Neuronal stem cell (in vitro differentiated cells): ENCODE measurements at regions not wholly inside any gene's neighbourhood (a gene's known extent, or its start where the extent isn't known, plus 50 kb on each side); places are given as distances from the start of the nearest gene placed in this dataset.
A peak's percentile ranks its signal among the peaks of the same experiment; 100 is the strongest.

Source experiments
- DNase-seq: peaks from one replicate; pipeline ENCODE4 v3.0.0-alpha.2; 2013; ENCODE audit warnings: low spot score
- H2AFZ ChIP-seq: one replicate; pipeline ENCODE4 v1.6.1; 2013; ENCODE audit warnings: mild to moderate bottlenecking, low read length, inconsistent platforms
- H2AK5ac ChIP-seq: 2 replicates; pipeline ENCODE4 v1.6.1; 2013; ENCODE audit warnings: low read depth, mild to moderate bottlenecking, inconsistent platforms, low read length, moderate library complexity, mixed read lengths
- H2BK120ac ChIP-seq: 2 replicates; pipeline ENCODE4 v1.6.1; 2013; ENCODE audit warnings: low read depth, mild to moderate bottlenecking, inconsistent platforms, low read length, moderate library complexity, mixed read lengths
- H2BK12ac ChIP-seq: one replicate; pipeline ENCODE4 v1.6.1; 2013; ENCODE audit warnings: low read length, inconsistent platforms
- H2BK15ac ChIP-seq: 2 replicates; pipeline ENCODE4 v1.6.1; 2013; ENCODE audit warnings: mild to moderate bottlenecking, low read length, inconsistent platforms, mixed read lengths
- H2BK5ac ChIP-seq: one replicate; pipeline ENCODE4 v1.6.1; 2013; ENCODE audit warnings: inconsistent platforms, mild to moderate bottlenecking, low read length, moderate library complexity
- H3K14ac ChIP-seq: one replicate; pipeline ENCODE4 v1.6.1; 2013; ENCODE audit warnings: low read length, inconsistent platforms
- H3K18ac ChIP-seq: 2 replicates; pipeline ENCODE4 v1.6.1; 2013; ENCODE audit warnings: low read length, inconsistent platforms
- H3K23ac ChIP-seq: 2 replicates; pipeline ENCODE4 v1.6.1; 2013; ENCODE audit warnings: low read depth, mild to moderate bottlenecking, mixed read lengths, low read length, inconsistent platforms; ENCODE audit not compliant: poor library complexity
- H3K27ac ChIP-seq: replicated peaks from 3 replicates; pipeline ENCODE4 v1.5.1; 2013; ENCODE audit warnings: low read length, inconsistent platforms
- H3K27me3 ChIP-seq, 3 experiments: 2 replicates each; pipeline ENCODE4 v1.6.1; 2013; ENCODE audit warnings: low read length in 3 of 3, mild to moderate bottlenecking in 2 of 3, inconsistent platforms in 1 of 3, low read depth in 1 of 3, mixed read lengths in 1 of 3, moderate library complexity in 1 of 3; ENCODE audit not compliant: control insufficient read depth in 3 of 3, insufficient read depth in 3 of 3
- H3K36me3 ChIP-seq, 2 donors: replicated peaks in 1 of 2; 2 replicates each; pipeline ENCODE4 v1.6.1; 2013; ENCODE audit warnings: low read length in 2 of 2; ENCODE audit not compliant: control insufficient read depth in 2 of 2, insufficient read depth in 2 of 2
- H3K4ac ChIP-seq: 2 replicates; pipeline ENCODE4 v1.6.1; 2013; ENCODE audit warnings: inconsistent platforms, mild to moderate bottlenecking, low read length, moderate library complexity
- H3K4me1 ChIP-seq, 2 donors: 1 replicate in 1 of 2; 2 replicates in 1 of 2; pipeline ENCODE4 v1.6.1; 2013; ENCODE audit warnings: low read length in 2 of 2, low read depth in 1 of 2; ENCODE audit not compliant: control insufficient read depth in 2 of 2, insufficient read depth in 1 of 2
- H3K4me2 ChIP-seq: one replicate; pipeline ENCODE4 v1.6.1; 2013; ENCODE audit warnings: mild to moderate bottlenecking, low read length, inconsistent platforms; ENCODE audit not compliant: insufficient read depth, poor library complexity, severe bottlenecking
- H3K4me3 ChIP-seq, 2 donors: 2 replicates each; pipeline ENCODE4 v1.5.1; 2013; ENCODE audit warnings: low read length in 2 of 2, mild to moderate bottlenecking in 2 of 2, inconsistent platforms in 1 of 2, moderate library complexity in 1 of 2
- H3K79me1 ChIP-seq: one replicate; pipeline ENCODE4 v1.6.1; 2013; ENCODE audit warnings: low read depth, mild to moderate bottlenecking, inconsistent platforms, low read length, moderate library complexity
- H3K9ac ChIP-seq: one replicate; pipeline ENCODE4 v1.6.1; 2013; ENCODE audit warnings: mild to moderate bottlenecking, low read depth, low read length, inconsistent platforms; ENCODE audit not compliant: poor library complexity
- H3K9me3 ChIP-seq, 2 donors: replicated peaks in 1 of 2; 2 replicates each; pipeline versions ENCODE3 to v1.6.1; 2013; ENCODE audit warnings: low read length in 2 of 2, mild to moderate bottlenecking in 2 of 2, inconsistent platforms in 1 of 2, low read depth in 1 of 2, mixed read lengths in 1 of 2, moderate library complexity in 1 of 2; ENCODE audit not compliant: control insufficient read depth in 2 of 2, insufficient read depth in 1 of 2
- H4K8ac ChIP-seq: one replicate; pipeline ENCODE4 v1.6.1; 2013; ENCODE audit warnings: low read depth, mild to moderate bottlenecking, inconsistent platforms, low read length, moderate library complexity
- H4K91ac ChIP-seq: one replicate; pipeline ENCODE4 v1.6.1; 2013; ENCODE audit warnings: low read length, low read depth, mild to moderate bottlenecking, inconsistent platforms; ENCODE audit not compliant: poor library complexity
- WGBS, 2 donors: extraction: QIAGEN DNeasy Blood & Tissue Kit; methylation state at CpG; one replicate each; pipeline ENCODE4 v1.1.7; 2013; ENCODE audit warnings: missing lambda C conversion rate in 2 of 2, mixed read lengths in 1 of 2; ENCODE audit not compliant: insufficient read length in 2 of 2, insufficient replicate concordance in 1 of 2; ENCODE audit errors: extremely low coverage in 2 of 2; 5-methylcytosine and 5-hydroxymethylcytosine counted together

DNA sequence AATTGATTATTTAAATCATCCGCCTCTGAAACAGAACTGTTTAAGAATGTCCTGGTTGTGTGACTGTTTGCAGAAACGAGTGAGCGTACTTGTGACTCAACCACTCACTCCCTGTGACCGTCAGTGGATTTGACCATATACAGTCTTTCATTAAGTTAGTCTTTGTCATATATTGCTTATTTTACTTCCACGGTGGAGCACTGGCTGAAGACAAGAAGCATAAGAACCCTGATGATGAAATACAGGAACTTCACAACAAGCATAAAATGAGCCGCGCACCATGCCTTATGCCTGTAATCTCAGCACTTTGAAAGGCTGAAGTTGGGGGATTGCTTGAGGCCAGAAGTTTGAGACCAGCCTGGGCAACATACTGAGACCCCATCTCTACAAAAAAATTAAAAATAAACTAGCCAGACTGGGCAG is 194.0 kb downstream of the TOMM20 start:
- no peaks in the 10 kb centered on the region for H3K79me1 ChIP-seq
- no peak overlapping the region for H2BK15ac ChIP-seq
- no peak overlapping the region for H2BK12ac ChIP-seq
- no peak overlapping the region for H3K9ac ChIP-seq
- H3K4ac ChIP-seq, result no peak overlapping the region
- no peaks in the 10 kb centered on the region for H3K9me3 ChIP-seq
- no peak for DNase-seq
- no peak overlapping the region for H3K4me2 ChIP-seq
- H3K27ac ChIP-seq, result no peak overlapping the region
- no CpG with 5 or more reads among the region's 7 CpGs for WGBS, 2 donors
- H3K18ac ChIP-seq, result no peak overlapping the region
- no peak overlapping the region for H2AK5ac ChIP-seq
- H2BK120ac ChIP-seq, result no peak overlapping the region
- H2BK5ac ChIP-seq, result no peak overlapping the region
- H3K14ac ChIP-seq, result no peak overlapping the region
- no peak overlapping the region for H4K8ac ChIP-seq
- H2AFZ ChIP-seq, result no peak overlapping the region
- H3K27me3 ChIP-seq, result no peaks in the 10 kb centered on the region
- peaks cover 8 to 13% of the 10 kb centered on the region in 2 donors for H3K4me1 ChIP-seq
- no peak overlapping the region for H3K4me3 ChIP-seq
- no peak overlapping the region for H3K23ac ChIP-seq
- H4K91ac ChIP-seq, result no peak overlapping the region
- H3K36me3 ChIP-seq, result no peaks in the 10 kb centered on the region

GRCh38 chr1:234933475-234933874 is 195.2 kb downstream of the TOMM20 start:
- Histone ChIP-seq H4K91ac (no peak overlapping the region), H3K18ac (peak overlapping the region; percentile 44), H3K36me3 (no peaks in the 10 kb centered on the region), H3K27ac (no peak overlapping the region), H2BK120ac (no peak overlapping the region), H3K4me1 (peaks cover 8 to 19% of the 10 kb centered on the region in 2 donors), H3K4ac (no peak overlapping the region), H4K8ac (no peak overlapping the region), H3K9ac (no peak overlapping the region), H3K27me3 (no peaks in the 10 kb centered on the region), H2BK5ac (no peak overlapping the region), H3K9me3 (no peaks in the 10 kb centered on the region), H2AK5ac (no peak overlapping the region), H3K23ac (no peak overlapping the region), H2AFZ (no peak overlapping the region), H2BK12ac (peak overlapping the region; percentile 17), H3K4me2 (no peak overlapping the region), H3K4me3 (no peak overlapping the region), H2BK15ac (no peak overlapping the region), H3K14ac (no peak overlapping the region), H3K79me1 (no peaks in the 10 kb centered on the region)
- no CpG with 5 or more reads among the region's 2 CpGs for WGBS, 2 donors
- DNase-seq, result no peak

DNA sequence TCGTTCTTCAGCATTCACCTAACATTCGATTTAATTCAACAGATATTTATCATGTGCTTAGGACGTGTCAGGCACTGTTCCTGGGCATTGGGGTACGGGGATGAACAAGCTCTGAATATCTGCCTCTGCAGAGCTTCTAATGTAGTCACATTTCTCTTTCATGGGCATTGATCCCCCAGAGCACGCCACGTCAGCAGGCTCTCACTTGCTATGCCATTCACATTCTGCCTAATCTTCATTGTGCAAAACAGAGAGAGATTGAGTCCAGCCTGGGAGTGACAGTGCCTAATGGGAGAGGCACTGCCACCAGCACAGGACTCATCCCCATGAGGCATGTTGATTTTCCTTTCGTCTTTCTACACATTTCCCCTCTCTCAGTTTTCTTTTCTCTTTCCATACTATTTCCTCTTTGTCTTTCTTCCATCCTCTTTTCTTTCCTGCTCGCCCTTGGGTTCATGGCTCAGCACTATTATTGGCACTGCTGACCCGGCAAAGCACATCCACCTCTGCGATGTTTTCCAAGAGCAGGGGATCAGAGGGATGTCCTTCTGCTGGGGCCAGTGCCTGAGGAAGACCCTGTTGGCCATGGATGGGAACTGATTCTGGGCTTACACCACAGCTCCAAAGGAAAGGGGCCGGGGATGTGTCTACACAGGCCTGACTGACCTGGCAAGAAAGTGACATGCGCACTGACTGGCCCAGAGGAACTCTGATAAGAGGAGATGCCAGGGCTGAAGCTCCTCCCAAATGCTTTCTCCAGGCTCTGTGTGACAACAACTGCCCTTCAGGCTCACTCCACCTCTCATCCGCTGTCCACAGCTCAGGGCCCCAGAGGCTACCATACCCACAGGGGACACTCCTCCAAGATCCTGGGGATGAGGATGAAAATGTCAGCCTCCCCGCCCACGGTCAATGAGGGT is 195.9 kb downstream of the TOMM20 start:
- H2AK5ac ChIP-seq, result peak overlapping the region; percentile 71
- peak overlapping the region; percentile 19 for H4K91ac ChIP-seq
- H3K27ac ChIP-seq, result no peak overlapping the region
- no peak overlapping the region for H3K4me3 ChIP-seq
- no peak overlapping the region for H3K14ac ChIP-seq
- H3K27me3 ChIP-seq, result no peaks in the 10 kb centered on the region
- peak overlapping the region; percentile 59 for H2BK5ac ChIP-seq
- H2AFZ ChIP-seq, result peak overlapping the region; percentile 5
- peaks cover 9 to 23% of the 10 kb centered on the region in 2 donors for H3K4me1 ChIP-seq
- no peak for DNase-seq
- H3K4ac ChIP-seq, result no peak overlapping the region
- H3K18ac ChIP-seq, result peak overlapping the region; percentile 54
- no peak overlapping the region for H4K8ac ChIP-seq
- H3K4me2 ChIP-seq, result no peak overlapping the region
- H3K9me3 ChIP-seq, result no peaks in the 10 kb centered on the region
- no CpG with 5 or more reads among the region's 15 CpGs for WGBS, 2 donors
- H3K23ac ChIP-seq, result no peak overlapping the region
- H2BK12ac ChIP-seq, result no peak overlapping the region
- H3K36me3 ChIP-seq, result no peaks in the 10 kb centered on the region
- H2BK15ac ChIP-seq, result peak overlapping the region; percentile 42
- no peaks in the 10 kb centered on the region for H3K79me1 ChIP-seq
- no peak overlapping the region for H3K9ac ChIP-seq
- no peak overlapping the region for H2BK120ac ChIP-seq

- Histone ChIP-seq H3K79me1 (no peaks in the 10 kb centered on the region), H3K4me1 (peaks cover 12 to 30% of the 10 kb centered on the region in 2 donors), H3K9ac (no peak overlapping the region), H2BK5ac (peak overlapping the region; percentile 59), H3K9me3 (no peaks in the 10 kb centered on the region), H2BK120ac (no peak overlapping the region), H3K36me3 (no peaks in the 10 kb centered on the region), H3K4ac (peak overlapping the region; percentile 54), H2BK12ac (no peak overlapping the region), H4K91ac (no peak overlapping the region), H3K27ac (no peak overlapping the region), H3K14ac (no peak overlapping the region), H3K4me2 (no peak overlapping the region), H3K27me3 (no peaks in the 10 kb centered on the region), H4K8ac (peak overlapping the region; percentile 55), H3K23ac (no peak overlapping the region), H3K18ac (peak overlapping the region; percentile 63), H2AK5ac (peak overlapping the region; percentile 71), H2AFZ (peak overlapping the region; percentile 31), H3K4me3 (no peak overlapping the region), H2BK15ac (peak overlapping the region; percentile 77)
- DNase-seq, result no peak
- WGBS, 2 donors, result no CpG with 5 or more reads among the region's 12 CpGs
Measured at GRCh38 chr1:234932106-234932505, 196.5 kb downstream of the TOMM20 start.
